MM.1S (cell line): ENCODE measurements at regions not wholly inside any gene's neighbourhood (a gene's known extent, or its start where the extent isn't known, plus 50 kb on each side); places are given as distances from the start of the nearest gene placed in this dataset.

Source experiments
- CTCF ChIP-seq: fragments of 300-600 bp; sonication (generic); IDR thresholded peaks from 2 replicates; pipeline ENCODE4 v1.5.1; 2016; ENCODE audit warnings: antibody characterized with exemption, low read length, mixed read lengths
- EZH2 ChIP-seq: fragments of 300-600 bp; sonication (generic); optimal IDR thresholded peaks from 2 replicates; pipeline ENCODE3; 2017; ENCODE audit warnings: low read depth, mild to moderate bottlenecking, antibody characterized with exemption, low read length, mixed read lengths
- EZH2phosphoT487 ChIP-seq: fragments of 300-600 bp; sonication (generic); IDR thresholded peaks from 2 replicates; pipeline ENCODE4 v1.6.1; 2018; ENCODE audit warnings: antibody characterized with exemption, low read length

- TF ChIP-seq EZH2 (no peak), CTCF (no peak), EZH2phosphoT487 (no peak)
Measured at GRCh38 chr1:58000821-58001220, 545.7 kb downstream of the OMA1 start.
